Stromal cell of bone marrow (primary cell): ENCODE measurements at regions not wholly inside any gene's neighbourhood (a gene's known extent, or its start where the extent isn't known, plus 50 kb on each side); places are given as distances from the start of the nearest gene placed in this dataset.

Experiments
- DNase-seq: peaks from one replicate; pipeline ENCODE4 v3.0.0-alpha.2; 2012; ENCODE audit warnings: low read depth

DNA sequence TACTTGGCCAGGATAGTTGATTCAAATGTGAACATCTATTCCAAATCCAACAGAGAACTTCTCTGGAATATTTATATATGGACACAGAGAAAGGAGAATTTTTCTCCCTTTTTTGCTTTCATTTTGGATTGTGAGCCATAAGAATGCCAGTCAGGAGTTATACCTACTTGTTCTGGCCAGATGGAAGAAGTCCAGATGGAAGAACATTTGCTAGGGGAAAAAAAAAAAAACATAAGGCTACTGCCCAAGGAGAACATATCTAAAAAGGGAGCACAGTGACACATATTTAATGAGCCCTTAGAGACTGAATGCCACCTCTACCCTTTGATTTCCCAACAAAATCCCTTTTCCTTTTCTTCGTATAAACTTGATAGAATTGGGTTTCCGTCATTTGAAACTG, 61.7 kb upstream of the PPP2R2B start:
- no peak for DNase-seq

DNA sequence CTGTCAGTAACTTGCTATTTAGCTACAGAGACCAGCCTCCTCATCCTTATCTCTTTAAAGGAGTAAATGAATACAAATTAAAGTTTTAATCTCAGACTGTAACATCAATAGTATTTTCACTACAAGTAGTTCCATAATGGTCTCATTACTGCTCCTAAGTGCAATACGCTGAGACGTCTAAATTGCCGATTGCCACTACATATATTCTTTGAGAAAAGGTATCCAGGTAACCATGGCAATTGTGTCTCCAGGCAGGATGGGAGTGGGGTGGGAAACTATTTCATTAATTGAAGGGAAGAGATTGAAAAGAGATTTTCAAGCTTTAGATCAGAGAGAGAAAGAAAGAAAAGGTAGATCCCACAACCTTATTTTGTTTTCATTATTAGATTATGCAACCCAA, 65.5 kb upstream of the PPP2R2B start:
- no peak for DNase-seq

DNA sequence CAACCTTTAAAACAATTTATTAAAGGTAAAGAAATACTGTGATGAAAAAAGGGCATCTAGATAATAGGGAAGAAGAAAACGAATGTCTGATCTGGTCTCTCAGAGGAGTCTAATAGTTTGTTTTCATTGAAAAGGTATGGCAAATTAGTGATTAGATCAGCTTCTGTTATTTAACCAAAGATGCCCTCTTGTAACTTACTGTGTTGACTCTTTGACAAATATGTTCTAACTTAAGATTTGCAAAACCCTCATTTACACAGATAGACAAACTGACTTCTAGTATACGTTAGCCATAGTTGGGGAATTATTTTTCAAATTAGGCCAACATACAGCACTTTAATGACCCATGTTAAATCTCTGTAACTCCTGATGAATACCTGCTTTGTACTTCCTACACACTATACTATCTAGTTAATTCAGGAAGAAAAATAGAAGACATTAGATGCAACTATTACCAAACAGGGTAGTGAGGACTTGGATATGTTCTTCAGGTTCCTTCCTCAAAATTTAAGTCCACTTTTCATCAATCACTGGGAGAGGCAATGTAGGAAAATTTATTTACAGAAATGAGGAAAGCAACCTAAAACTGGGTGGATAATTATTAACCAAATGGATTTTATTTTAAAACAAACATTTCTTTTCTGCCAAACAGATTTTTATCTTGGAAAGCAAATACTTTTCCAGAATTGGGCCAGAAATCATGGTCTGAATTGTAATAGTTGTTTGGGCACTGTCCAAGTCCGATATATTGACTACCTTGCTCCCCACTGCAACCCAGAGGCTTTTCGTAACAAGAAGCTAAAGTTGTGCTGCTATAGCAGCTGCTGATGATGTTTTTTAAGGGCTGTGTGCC, 66.4 kb upstream of the PPP2R2B start:
- no peak for DNase-seq

DNA sequence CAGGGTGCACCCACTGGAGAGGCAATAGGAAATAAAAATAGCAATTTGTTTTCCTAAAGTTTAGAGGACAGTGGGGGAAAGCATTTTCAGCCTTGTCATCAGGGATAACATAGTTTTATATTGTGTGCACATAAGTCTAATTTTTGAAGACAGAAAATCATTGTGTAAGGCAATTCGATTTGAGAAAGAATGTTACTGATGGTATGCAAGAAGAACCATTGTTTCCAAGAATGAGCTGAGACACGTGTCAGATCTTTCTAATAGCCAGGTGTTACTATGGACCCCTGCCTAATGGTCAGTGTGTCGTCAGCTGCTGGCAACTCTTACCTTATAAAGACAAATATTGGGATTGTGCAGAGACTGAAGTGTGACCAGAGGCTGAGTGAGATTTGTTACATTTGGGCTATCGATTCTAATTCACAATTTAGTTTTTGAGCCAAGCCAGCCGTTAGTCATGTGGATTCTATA, 67.1 kb upstream of the PPP2R2B start:
- DNase-seq: no peak

DNA sequence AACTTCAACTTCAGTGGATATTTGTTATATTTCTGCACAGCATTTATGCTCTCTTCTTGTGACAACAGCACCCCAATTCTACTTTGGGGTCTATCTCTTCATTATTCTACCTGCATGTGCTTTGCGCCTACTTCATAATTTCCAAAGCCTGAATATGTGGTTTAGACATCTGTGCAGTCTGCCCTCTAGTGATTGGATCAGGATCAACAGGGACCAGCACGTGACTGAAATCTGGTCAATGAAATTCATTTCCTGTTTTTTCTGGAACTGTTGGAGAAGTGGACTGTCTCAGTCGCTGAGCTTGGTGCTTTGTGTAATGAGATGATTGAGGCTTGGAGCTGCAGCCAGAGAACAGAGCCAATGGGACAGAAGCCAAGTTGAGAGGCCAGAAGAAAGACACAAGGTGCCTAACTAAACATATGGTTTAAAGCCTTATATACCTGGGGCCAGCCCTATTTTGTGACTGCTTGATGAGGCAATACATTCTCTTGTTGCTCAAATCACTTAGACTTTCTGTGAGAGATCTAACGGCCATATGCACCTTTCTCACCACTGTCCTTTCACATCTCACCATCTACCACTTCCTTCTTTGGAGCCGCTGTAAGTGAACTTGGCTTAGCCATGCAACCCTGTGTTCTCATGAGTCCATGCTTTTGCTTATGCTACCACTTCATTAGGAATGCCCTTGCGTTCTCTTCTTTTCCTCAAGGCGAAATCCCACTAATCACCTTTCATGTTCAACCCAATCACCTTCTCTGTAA, 68.8 kb upstream of the PPP2R2B start:
- no peak for DNase-seq

DNA sequence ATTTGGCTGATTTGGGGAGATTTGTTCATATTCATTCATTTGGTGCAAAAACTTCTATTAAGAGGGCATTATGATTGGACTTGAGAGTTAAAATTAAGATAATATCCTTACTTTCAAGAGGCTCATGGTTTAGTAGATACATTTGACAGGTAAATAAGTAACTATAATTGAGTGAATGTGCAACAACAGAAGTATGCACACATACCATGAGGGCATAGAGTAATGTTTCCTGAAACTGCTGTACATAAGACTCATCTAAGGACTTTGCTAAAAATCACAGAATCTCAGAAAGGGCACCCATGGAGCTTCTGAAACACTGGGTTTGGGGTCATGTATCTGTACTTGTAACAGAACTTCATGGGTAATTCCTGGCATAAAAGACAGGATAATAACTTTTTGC, 70.1 kb upstream of the PPP2R2B start:
- no peak for DNase-seq

GRCh38 chr5:146952168-146952567, 73.6 kb upstream of the PPP2R2B start:
- DNase-seq: no peak

- no peak for DNase-seq
Measured at GRCh38 chr5:146956217-146956616, 77.7 kb upstream of the PPP2R2B start.

- DNase-seq: no peak
Measured at GRCh38 chr5:146959360-146959759, 80.8 kb upstream of the PPP2R2B start.

DNA sequence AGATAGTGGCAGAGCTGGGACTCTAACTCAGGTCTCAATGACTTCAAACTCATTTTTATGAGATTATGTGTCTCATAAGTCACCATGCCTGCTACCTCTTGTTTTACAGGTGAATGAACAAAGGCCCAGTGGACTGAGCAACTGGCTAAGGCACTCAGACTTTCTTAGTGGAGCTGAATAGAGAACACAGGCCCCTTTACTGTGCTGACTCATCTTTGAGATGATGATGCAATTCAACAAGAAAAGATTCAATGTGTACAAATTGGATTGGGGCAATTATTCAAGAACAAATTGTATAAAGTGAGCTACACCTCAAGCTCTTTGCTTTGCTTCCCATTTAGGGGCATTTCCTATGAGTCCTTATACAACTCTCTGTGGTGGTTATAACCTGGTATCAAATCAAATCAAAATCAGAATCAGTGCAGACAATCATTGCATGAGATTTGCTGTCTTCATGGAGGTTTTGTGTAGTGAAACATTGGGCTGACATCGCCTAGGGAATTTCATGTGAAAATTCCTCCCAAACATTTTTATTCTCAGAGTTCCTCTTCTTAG, 84.3 kb upstream of the PPP2R2B start:
- DNase-seq: peak; percentile 14

GRCh38 chr5:146965761-146966659, 87.5 kb upstream of the PPP2R2B start:
- DNase-seq: peak; percentile 53

GRCh38 chr5:146967646-146968045, 89.1 kb upstream of the PPP2R2B start:
- peak; percentile 1 for DNase-seq

GRCh38 chr5:146971401-146971800, 92.8 kb upstream of the PPP2R2B start:
- DNase-seq: no peak

DNA sequence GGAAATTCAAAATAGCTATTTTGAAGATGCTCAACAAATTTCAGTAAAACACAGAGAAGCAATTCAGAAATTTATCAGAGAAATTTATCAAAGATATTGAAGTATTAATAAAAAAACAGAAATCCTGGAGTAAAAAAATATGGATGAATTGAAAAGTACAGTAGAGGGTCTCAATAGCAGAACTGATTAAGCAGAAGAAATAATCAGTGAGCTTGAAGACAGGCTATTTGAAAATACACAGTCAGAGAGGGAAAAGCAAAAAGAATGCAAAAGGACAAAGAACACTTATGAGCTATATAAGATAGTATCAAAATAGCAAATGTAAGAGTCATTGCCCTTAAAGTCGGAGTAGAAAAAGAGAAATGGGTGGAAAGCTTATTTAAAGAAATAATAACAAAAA, 107.9 kb upstream of the PPP2R2B start:
- DNase-seq: no peak

- no peak for DNase-seq
Measured at GRCh38 chr5:146993876-146994530, 115.4 kb upstream of the PPP2R2B start.

DNA sequence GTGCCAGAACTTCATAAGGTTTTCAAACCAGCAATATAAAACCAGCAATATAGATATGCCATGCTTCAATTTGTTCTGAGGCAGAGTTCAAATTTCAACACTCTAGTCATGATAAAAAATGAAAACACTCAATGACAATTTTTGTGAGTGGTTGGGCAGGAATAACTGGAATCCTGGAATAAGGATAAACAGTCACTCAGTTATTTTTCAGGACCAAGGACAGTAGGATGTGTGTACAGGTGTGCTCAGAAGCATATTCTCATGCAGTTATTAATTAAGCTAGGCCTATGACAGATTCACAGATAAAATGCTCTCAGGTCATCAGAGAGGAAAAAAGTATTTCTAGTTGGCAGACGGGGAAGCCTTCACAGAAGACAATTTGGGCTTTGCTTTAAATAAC, 117.3 kb upstream of the PPP2R2B start:
- no peak for DNase-seq

DNA sequence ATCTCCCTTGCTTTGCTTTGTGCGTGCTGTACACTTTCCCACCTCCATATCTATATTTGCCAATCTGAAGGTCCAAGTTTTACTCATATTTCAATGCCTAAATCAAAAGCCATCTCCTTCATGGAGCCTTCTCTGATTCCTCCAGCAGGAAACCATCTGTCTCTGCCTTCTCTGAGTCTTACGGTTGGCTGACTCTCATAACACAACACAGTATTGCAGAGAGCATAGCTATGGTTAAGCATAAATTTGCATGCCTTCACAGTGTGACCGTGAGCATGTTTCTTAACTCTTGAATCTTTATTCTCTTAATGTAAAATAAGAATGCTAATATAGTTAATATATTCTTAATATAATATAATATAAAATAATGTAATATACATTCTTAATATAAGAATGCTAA, 136.8 kb upstream of the PPP2R2B start:
- no peak for DNase-seq

DNA sequence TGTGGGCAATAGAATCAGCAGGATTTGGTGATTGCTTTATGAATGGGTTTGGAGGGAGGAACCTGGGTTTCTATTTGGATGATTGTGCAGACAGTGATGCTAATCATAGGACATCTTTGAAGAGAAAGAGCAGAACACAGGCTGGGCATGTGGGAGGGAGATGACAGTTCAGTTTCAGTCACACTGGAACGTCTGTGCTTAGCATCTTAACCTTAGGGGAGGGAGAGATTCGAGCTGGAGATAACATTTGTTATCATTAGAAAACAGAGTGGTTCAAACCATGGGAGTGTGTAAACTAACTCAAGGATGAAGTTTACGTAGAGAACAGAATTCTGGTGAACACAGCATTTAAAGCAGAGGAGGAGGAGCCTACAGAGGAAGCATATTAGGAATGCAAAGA, 138.6 kb upstream of the PPP2R2B start:
- DNase-seq: no peak

DNA sequence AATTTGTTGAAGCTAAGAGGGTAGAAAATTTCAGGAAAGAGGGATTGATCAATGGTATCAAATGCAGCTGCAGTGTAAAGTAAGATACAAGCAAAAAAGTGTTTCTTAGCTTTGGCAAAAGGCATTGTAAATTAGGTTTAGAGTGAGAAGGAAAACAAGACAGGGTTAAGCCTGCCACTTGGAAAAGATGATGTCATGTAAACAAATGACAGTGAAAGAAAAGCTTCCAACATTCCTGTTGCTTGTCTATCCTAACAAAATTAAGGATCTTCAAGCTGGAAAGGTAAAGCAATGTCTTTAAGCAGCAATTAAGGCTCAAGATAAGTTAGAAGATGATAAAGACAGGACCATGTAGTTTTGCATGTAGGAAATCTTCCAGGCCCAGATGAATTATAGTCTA, 139.1 kb upstream of the PPP2R2B start:
- DNase-seq: no peak

- no peak for DNase-seq
Measured at GRCh38 chr5:147018812-147019211, 140.3 kb upstream of the PPP2R2B start.

DNA sequence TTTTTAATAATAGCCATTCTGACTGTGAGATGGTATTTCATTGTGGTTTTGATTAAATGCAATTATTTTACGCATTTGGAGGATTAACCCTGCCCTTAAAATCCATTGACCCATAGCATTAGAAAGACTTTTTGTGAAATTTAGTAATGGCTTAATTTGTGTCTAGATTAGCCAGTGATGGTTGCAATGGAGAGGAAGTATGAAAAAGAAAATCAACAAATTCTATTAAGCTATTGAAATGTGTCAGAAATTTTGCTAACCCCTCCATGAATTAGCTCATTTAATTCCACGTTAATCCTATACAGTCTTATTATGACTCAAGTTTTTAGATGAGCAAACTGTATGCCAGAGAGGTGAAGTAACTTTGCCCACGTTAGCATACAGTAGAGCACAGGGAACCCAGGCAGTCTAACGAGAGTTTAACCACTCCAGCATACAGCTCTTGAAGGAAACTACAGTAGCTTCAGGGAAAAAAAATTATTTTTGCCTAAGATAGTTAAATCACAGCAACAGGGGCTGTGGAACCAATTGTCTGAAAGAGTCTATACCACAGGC, 158.2 kb upstream of the PPP2R2B start:
- DNase-seq: no peak
